NCI-H1092 treated with DMSO at 0.1 percent for 48 hours (cell line): ENCODE measurements at regions not wholly inside any gene's neighbourhood (a gene's known extent, or its start where the extent isn't known, plus 50 kb on each side); places are given as distances from the start of the nearest gene placed in this dataset.

ENCODE experiments used
- DNase-seq: peaks from one replicate; lab custom pipeline; 2025; lab: John Stamatoyannopoulos, UW

GRCh38 chr7:27462575-27463270 lies 200.0 kb downstream of the HIBADH start:
- DNase-seq, result no peak

DNA sequence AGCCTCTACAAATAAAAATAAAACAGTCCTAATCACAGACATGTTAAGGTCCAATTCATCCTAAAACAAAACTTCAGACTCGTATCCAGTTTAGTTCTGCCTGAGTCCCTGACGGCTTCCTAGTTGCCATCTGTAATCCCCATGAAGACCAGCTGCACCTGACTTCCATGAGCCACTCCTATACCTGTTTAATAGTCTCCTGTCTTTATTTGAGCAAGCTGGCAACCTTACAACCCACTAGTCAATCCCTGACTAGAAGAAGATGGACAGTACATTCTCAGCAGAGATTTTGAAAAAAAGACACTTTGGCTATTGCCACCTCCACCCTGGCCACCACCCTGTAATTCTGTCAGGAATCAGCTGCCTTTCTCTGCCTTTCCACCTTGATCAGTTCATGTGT lies 197.7 kb downstream of the HIBADH start:
- DNase-seq, result no peak

- no peak for DNase-seq
Measured at GRCh38 chr7:27466703-27467102, 196.0 kb downstream of the HIBADH start.

- no peak for DNase-seq
Measured at GRCh38 chr7:27472043-27472442, 190.6 kb downstream of the HIBADH start.
